HG03469 (cell line): ENCODE measurements at regions not wholly inside any gene's neighbourhood (a gene's known extent, or its start where the extent isn't known, plus 50 kb on each side); places are given as distances from the start of the nearest gene placed in this dataset.
"Not testable (repeated sequence)": the region's sequence is repeated elsewhere in the genome, so short reads cannot be mapped to it uniquely, and the experiment has no call there.

Experiments
- ATAC-seq: cut with Tn5 transposase; IDR thresholded peaks from one replicate; pipeline ENCODE4 v1.9.1; 2021; ENCODE audit warnings: mild to moderate bottlenecking, moderate library complexity, moderate number of reproducible peaks; ENCODE audit not compliant: unreplicated experiment

DNA sequence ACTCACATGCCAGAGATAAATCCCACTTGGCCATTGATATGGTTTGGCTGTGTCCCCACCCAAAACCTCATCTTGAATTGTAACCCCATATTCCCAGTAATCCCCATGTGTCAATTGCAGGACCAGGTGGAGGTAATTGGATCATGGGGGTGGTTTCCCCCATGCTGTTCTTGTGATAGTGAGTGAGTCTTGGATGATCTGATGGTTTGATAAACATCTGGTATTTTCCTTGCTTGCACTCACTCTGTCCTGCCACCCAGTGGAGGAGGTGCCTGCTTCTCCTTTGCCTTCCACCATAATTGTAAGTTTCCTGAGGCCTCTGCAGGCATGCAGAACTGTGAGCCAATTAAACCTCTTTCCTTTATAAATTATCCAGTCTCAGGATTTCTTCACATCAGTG lies 50.4 kb upstream of the B3GAT2 start:
- ATAC-seq = not testable (repeated sequence)

DNA sequence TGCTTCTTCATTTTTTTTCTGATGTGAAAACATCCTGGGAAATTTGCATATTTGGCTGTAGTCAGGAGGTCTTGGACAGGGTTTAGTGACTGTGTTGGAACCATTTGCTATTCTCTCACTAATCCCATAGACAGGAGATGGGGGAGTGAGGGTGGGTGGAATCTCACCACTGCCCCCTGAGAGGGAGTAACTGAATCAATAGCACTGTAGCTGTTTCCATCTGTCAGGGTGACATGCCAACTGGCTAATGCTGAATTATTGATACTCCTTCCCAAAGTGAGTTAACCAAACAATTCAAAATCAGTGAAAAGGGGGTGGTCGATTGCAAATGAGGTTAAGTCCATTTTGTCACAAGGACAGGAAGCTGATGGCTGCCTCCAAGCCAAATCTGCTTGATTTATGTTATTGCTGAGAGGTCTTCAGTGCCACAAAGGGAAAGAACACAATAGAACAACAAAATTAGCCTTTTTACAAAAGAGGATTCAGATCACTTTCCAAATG lies 55.1 kb upstream of the B3GAT2 start:
- ATAC-seq = no peak

DNA sequence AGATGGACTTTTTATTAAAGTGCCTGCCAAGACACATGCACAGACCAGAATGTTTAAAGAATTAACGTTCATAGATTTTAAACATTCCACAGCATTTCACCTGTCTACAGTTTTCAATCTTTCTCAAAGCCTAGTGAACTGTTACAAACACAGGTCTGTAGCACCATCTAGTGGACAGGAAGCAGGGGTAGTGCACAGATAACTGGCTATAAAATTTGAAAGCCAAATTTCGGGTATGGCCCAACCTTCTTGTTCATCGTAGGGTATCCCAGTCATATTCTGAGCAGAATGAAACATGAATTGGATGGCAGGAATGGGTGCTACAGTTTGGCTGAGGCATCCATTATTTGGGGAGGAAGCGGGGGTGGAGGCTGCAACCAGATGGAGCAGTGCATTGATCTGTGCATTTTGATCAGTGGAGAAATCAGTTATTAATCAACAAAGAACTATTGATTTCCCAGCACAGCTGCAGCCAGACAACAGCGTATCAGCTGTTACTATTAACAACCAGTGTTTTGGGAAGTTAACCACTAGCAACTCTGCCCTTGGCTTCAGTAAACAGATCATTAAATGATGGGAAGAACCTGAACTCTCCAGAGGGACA lies 56.1 kb upstream of the B3GAT2 start:
- peak; percentile 81 for ATAC-seq

- ATAC-seq = no peak
Measured at GRCh38 chr6:71015392-71015791, 58.5 kb upstream of the B3GAT2 start.

- ATAC-seq = no peak
Measured at GRCh38 chr6:71028236-71028876, 71.5 kb upstream of the B3GAT2 start.

DNA sequence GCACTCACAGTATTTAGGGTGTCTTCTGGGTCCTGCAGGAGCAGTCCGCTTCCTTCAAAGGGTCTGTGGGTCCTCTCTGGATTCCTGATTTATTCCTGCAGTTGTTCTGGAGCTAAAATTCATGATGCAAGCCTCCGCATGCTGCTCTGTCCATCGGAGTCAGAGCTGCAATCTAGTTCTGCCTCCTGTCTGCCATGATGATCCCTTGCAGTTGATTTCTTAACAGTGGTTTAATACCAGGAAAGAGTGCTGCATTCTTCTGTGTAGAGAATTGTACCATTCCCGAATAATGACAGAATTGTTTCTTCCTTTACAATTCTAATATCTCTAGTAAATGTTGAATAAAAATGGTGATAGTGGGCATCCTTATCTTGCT lies 72.0 kb upstream of the B3GAT2 start:
- no peak for ATAC-seq

- no peak for ATAC-seq
Measured at GRCh38 chr6:71029555-71029954, 72.7 kb upstream of the B3GAT2 start.

DNA sequence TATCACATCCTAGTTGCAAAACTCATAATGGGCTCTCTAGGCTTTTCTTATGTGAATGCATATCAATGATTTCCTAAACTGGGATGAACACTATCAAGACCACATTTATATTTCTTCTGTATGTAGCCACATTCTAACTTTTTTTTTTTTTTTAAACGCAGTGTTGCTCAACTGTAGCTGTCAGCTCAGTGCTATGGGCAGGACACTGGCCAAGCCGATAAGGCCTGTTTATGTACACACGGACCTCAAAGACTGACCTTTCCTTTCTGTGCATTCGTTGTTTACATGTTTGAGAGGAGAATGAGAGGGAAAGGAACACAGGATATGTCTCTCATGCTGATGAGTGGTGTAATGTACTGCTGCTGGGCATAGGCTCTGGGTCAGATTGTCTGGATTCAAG lies 75.1 kb upstream of the B3GAT2 start:
- ATAC-seq = no peak

DNA sequence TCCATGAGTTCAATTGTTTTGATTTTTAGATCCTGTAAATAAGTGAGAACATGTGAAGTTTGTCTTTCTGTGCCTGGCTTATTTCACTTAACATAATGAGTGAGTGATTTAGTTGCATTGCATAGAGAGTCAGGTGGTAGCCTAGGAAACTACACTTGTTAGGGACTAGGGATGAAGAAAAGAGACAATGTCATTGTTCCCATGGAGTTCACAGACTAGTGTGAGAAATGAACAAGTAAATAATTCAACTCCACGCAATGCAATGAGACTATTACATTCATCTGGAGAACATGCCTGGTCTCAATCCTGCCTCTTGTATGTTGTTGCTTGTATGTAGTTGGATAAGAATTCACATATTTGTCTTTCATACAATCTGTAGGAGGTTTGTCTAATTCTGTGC lies 76.3 kb upstream of the B3GAT2 start:
- ATAC-seq = no peak

- no peak for ATAC-seq
Measured at GRCh38 chr6:71033890-71034289, 77.0 kb upstream of the B3GAT2 start.

DNA sequence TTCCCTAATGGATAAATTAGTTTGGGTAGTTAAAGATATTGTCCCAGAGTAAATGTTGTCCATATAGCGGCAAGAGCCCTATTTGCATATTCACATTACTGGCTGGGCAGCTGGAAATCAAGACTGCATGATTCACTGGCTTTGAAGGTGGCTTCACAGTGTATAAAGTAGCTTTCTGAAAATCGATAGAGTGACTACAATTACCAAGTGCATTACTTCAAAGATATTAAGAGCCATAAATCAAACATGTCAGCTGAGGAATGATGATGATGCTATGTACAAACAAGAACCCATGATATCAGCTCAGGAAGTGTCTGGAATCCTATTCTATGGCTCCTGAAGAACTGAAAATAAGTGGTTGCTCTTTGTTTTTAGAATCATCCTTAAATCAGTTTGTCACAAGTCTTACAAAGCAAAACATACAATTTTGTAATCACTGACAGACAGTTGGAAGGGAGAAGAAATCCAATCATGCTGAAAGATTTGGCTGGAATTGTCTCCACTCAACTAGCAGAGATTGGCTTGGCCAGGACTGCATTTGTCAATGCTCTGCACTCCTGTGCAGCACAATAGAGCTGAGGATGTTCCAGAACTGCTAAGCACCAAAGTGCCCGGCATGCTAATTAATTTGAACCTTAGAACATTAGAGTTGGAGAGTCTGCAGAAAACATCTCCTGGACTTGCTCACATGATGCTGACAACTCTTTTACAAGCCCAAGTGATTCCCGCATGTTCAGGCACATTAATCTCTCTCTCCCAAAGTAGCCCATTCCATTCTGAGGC lies 77.9 kb upstream of the B3GAT2 start:
- ATAC-seq = no peak

- no peak for ATAC-seq
Measured at GRCh38 chr6:71035871-71036270, 79.0 kb upstream of the B3GAT2 start.

DNA sequence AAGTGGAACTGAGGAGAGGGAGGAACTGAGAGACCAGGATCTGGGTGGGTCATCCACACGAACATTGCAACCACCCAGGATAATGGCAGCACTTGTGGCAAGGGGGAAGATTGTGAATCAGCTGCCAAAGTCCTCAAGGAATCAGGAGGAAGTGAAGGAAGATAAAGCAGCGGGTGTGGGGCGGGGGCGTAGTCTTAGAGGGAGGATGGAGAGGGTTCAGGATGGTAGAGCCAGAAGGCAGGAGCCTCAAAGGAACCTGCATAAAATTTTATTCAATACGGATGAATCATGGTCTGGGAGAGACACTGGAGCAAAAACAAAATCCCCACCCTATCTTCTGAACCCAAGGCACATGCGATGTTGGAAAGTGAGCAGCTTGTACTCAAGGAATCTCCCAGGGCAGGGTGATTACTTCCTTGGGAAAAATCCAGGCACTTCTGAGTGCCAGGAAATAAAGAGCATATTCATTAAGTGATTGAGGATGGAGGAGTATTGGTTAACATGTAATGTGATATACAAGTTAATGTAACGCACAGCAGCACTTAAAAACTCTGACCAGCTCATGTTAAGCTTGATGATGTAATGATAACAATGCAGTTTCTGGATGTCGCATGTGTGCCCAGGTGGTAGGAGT lies 82.0 kb upstream of the B3GAT2 start:
- ATAC-seq = no peak

DNA sequence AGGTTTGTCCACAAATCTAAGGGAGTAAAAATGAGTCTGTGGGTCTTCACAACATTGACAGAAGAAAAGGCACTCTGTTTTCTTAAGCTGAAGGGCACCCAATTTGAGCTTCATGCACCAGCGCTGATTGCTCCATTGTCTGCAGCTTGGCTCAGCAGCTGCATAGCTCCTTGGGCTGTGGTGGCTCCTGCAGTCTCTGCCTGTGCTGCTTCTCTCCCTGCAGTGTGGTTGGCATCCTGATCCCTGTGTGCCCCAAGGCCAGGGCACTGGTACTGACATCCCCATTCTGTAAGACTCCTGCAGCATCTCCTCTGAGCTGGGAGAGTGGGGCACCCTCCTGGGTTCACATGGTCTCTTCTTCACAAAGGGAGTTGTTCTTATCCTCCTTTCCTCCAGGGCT lies 83.2 kb upstream of the B3GAT2 start:
- no peak for ATAC-seq

GRCh38 chr6:71040841-71041240 lies 84.0 kb upstream of the B3GAT2 start:
- ATAC-seq = no peak

GRCh38 chr6:71043902-71044301 lies 87.0 kb upstream of the B3GAT2 start:
- no peak for ATAC-seq

DNA sequence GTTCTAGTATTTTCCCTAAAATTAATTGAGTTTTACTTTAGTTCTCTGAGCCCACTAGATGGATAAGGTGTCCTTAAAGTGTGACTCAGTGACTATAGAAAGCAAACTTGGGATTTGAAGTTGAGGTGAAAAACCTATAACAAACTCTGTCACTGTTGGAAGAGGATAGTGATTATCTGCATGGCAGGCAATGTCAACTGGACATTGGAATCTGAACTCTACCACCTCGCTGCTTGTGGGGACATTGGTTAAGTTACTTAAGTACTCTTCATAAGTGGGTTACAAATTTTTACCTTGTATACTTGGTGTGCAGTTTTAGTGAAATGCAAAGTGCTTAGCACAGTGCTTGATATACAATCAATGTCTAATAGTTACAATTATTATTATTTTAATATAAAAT lies 87.9 kb upstream of the B3GAT2 start:
- ATAC-seq = no peak

DNA sequence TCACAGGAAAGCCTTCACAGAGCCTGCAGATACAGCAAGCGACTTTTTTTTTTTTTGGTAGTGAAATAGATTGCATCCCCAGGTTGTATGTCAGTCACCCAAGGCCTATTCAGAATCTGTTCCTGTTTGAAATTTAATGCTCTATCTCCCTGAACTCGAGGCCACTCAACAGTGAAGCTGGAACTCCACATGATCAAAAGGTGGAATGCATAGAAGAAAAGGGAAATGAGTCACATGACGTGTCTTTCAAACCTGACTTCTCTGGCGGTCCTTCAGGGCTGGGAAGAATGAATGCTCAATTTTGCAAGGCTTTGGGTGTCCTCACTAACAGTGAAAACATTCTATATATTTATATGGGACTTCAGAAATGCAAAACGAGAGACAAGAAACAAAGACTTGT lies 88.4 kb upstream of the B3GAT2 start:
- no peak for ATAC-seq

DNA sequence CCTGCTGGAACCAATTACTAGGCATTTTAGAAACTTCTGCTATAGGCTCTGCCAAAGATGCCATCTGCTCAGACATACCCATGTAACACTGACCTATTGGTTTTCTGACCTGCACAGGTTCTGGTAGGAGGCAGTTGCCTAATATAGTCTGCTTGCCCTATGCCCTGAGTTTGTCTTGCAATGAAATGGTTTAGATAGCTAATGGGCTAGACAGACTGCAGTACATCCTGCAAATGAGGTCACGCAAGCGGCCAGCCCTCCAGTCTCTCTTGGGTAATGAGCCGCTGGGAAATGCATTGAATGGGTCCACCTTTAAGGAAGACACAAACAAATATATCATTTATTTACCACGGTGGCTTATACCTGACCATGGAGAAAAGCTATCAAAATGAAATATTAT lies 90.6 kb upstream of the B3GAT2 start:
- ATAC-seq = no peak

DNA sequence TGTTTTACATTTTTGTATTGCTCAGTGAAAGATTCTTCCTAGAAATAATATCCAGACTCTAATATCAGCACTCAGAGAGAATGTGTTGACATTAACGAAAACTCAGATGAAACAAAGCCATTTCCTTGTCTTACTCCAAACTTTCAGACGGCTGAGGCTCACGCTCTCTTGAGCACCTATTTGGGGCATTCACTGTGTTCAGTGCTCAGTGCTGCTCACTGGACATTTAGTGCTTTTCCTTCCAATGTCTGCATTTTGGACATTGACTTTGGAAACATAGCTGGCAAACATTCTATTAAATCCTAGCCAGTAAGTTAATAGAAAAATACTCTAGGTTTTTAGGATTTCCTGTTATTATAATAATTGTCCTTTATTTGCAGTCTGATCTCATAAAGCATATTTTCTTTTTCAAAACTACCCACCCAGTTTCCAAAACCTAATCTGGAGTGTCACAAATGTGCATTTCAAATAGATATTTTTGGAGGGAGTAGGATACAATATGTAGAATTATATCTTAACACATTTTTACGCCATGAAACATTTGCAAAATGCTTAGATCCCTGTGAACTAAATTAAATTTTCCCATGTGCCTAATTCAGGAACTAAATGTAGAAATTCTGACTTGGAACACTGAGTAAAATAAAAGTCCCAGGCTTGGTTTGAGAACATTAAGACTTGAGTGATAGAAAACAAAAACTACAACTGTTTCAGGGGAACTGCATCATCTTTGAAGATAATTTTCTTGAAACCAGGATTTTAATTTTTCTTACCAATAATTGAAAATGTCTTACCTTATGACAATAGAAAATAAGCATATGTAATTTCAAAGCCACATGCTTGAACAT lies 91.7 kb upstream of the B3GAT2 start:
- ATAC-seq = no peak
